HG03457 (cell line): ENCODE measurements at regions not wholly inside any gene's neighbourhood (a gene's known extent, or its start where the extent isn't known, plus 50 kb on each side); places are given as distances from the start of the nearest gene placed in this dataset.
"Not testable (repeated sequence)": the region's sequence is repeated elsewhere in the genome, so short reads cannot be mapped to it uniquely, and the experiment has no call there.

Source experiments
- ATAC-seq: cut with Tn5 transposase; IDR thresholded peaks from one replicate; pipeline ENCODE4 v1.9.1; 2021; ENCODE audit warnings: moderate number of reproducible peaks; ENCODE audit not compliant: unreplicated experiment

DNA sequence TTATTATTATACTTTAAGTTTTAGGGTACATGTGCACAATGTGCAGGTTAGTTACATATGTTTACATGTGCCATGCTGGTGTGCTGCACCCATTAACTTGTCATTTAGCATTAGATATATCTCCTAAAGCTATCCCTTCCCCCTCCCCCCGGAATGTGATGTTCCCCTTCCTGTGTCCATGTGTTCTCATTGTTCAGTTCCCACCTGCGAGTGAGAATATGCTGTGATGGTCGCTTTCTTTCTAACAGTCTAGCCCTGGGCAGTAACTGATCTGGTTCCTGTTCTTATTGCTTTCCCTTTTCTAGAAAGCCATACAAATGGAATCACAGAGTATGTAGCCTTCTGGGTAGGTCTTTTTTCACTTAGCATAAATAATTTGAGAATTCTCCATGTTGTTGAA is 311.1 kb upstream of the CNTNAP2 start:
- not testable (repeated sequence) for ATAC-seq

DNA sequence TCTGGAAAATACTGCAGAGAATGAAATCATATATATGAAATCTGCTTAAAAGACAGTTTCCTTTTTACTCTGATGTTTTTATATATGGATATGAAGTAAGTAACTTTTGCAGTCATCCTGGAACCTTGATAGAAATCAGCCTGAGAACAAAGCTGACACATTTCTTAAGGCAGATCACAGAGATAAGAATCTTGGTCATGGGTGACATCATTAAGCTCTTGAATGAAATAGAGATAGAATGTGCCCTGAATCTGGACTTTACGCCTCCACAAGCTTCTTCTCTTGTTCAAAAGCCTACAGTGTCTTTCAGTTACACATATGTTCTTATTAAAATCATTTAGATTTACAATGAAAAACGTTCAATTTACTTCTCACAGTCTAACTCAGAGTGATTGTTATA is 319.1 kb upstream of the CNTNAP2 start:
- ATAC-seq, result no peak

DNA sequence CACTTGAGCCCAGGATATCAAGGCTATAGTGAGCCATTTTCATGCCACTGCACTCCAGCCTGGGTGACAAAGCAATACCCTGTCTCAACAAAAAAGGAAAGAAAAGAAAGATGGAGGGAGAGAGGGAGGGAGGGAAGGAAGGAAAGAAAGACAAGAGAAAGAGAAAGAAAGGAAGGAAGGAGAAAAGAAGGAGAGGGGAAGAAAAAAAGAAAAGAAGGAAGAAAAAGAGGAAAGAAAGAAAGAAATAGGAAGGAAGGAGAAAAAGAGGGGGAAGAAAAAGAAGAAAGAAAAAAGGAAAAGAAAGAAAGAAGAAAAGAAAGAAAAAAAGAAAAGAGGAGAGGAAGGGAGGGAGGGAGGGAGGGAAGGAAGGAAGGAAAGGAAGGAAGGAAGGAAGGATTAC is 321.5 kb upstream of the CNTNAP2 start:
- no peak for ATAC-seq

DNA sequence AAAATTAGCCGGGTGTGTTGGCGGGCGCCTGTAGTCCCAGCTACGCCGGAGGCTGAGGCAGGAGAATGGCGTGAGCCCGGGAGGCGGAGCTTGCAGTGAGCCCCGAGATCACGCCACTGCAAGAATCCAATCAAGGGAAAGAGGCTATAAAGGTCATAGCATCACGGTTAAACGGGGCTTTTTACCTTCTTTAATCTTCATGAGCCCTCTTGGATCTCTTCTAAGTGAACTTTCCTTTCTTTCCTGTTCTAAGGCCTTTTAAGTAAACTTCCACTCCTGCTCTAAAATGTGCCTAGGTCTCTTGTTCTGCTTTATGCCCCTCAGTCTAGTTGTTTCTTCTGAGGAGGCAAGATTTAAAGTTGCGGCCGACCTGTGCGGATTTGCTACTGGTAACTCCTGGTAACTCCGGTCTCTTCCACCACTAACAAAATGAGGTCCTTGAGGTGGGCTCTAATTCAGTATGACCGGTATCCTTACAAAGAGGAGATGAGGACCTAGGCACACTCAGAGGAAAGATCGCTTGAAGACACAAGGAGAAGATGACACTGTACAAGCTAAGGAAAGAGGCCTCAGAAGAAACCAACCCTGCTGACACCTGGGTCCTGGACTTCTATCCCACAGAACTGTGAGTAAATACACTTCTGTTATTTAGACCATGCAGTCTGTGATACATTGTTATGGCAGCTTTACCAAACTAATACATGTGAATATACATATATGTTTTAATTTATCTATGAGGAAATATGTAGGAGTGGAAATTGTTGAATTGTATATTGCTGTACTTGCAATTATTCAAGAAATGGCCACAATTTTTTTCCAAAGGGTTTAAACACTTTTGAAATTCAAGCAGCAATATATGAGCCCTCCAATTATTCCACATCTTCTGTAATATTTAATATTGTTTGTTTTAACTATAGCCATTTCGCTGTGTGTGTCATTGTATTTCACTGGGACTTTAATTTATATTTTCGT is 331.5 kb upstream of the CNTNAP2 start:
- no peak for ATAC-seq

DNA sequence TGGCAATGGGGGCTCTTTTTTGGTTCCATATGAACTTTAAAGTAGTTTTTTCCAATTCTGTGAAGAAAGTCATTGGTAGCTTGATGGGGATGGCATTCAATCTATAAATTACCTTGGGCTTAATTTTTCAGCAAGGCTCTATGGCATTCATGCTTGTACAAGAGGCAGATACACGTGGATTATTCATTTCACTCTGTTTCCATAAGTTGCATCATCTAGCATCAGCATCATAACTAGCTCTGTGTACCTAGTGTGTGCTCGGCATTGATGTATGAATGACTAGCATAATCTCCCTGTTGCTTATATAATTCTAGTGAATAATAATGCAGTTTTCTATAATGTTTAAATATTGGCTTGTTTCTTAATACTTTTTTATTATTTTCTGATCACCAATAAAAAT is 335.2 kb upstream of the CNTNAP2 start:
- ATAC-seq, result not testable (repeated sequence)

DNA sequence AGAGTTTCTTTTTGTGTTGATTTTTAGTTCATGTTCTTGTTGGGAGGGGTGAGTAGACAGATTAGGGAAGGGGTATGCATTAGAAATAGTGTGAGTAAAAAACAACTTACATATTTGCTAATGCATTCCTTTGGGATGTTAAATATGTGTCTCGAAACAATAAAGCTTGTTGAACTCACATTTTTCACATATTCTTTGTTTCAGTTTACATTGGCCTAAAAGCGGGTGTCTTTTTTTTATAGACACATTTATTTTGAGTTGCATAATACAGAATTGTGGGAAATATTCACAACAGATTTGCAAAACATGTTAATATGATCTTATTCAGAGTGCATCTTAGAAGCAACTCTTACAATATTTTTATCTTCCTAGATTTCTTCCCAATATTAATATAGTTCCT is 337.5 kb upstream of the CNTNAP2 start:
- no peak for ATAC-seq

DNA sequence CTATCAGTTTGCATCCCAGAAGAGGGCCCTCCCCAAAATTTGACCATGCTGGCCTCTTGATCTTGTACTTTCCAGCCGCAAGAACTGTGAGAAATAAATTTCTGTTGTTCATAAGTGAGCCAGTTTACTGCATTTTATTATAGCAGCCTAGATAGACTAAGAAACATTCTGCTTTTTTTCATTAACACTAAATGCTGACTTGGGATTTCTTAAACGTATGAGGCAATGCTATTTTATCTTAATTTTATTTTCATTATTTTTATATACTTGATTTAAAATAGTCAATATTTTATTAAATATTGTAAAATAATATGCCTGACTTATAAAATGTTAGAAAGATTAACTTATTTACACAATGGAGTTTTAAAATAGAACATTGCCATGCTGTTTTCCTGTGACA is 341.8 kb upstream of the CNTNAP2 start:
- no peak for ATAC-seq

DNA sequence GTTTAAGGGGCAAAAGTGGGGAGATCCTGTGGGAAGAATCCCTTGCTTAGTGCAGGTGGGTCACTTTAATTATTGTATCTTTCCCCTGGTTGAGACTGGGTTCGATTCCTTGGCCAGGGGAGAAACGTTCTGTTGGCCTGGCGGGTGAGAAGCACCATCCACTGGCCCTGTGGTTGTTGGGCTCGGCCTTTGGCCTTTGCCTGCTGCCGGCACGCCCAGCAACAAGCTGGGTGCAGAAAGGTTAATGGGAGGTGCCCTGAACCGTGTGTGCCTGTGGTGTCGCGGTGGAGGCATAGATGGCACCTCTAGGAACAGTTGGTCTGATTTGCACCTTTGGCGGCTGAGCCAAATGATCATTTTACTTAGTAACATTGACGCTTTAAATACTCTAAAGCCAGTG is 363.6 kb upstream of the CNTNAP2 start:
- ATAC-seq, result no peak

DNA sequence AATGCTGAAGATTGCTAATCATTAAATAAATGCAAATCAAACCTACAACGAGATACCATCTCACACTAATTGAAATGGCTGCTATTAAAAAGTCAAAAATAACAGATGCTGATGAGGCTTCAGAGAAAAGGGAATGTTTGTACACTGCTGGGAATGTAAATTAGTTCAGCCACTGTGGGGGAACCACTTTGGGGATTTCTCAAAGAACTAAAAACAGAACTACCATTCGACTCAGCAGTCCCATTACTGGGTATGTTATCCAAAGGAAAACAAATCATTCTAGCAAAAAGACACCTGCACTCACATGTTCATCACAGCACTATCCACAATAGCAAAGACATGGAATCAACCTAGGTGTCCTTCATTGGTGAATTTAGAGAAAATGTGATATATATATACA is 379.0 kb upstream of the CNTNAP2 start:
- no peak for ATAC-seq

DNA sequence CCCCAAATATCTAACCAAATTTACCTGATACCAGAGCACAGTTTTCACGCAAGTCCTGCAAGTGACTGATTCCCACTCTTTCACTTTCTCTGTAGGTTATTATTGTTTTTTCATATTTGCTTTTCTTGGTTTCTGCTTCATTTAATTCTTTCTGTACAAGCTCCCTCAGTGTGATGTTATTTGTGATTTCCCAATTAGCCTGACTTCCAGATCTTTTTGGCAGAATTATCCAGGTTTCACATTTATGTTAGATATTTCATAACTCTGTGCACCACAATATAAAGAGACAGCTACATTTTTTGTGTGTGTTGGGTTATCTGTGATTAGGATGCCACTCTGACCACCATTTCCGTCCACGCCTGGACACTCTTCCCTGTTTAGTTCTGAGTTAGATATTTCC is 381.5 kb upstream of the CNTNAP2 start:
- ATAC-seq, result no peak

DNA sequence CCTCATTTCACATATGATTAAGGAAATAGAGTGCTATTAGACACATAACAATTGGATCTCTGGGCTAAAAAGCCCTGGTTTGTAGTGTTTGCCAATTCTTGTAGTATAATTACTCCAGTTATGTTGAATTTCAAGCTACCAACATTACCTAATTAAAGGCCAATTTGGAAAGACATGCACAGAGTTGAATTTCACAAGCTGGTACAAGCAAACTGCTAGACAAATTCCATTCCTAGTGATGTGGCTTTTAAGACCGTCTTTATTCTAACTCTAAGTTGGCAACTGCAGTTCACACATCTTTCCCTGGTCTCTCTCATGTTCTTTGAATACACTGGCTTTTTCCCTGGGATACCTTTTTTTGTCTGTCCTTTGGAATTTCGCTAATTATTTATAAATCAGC is 384.1 kb upstream of the CNTNAP2 start:
- ATAC-seq, result no peak

DNA sequence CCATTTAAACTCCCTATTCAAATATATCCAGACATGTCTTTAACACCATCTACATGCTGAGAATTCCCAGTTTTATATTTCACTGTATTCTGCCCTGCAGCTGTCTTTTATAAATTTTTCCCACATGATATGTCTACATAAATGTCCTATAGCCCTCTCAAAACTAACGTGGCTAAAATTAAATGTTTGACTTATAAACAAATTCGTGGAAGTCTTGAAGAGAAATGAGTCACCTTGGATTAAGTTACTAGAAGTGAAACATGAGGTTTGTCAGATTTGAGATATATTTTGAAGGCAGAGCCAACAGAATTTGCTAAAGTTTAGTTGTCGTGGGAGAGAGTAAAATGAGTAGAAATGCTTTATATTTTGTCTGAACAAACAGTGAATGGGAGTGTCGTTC is 386.9 kb upstream of the CNTNAP2 start:
- ATAC-seq, result no peak

DNA sequence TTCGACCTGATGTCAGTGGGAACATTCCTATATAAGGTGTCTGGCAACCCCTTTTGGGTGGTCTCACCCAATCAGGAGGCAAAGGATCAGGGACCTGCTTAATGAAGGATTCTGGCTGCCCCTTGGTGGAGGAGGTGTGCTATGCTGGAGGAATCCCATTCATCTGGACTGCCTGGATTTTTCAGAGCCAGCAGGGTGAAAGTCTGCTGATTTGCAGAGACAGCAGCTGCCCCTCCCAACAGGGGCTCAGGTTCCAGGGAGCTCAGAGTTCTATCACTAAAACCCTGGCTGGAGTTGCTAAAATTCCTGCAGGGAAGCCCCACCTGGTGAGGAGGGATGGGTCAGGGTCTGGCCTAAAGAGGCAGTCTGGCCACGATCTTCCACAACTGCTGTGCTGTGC is 398.5 kb upstream of the CNTNAP2 start:
- ATAC-seq, result no peak

DNA sequence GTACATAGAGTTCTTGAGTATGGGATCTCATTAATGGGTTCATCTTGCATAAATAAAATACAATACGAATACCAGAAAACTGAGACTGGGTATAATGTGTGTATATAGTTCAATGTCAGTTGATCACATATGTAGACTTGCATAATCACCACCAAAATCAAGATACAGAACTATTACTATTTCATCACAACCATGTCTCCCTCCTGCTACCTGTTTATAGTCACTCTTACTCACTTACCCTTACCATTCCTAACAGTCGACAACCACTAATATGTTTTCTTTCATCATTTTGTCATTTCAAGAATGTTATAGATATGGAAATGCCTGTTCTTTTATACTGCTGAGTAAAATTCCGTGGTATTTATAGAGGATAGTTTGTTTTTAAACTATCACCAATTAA is 416.1 kb upstream of the CNTNAP2 start:
- no peak for ATAC-seq

DNA sequence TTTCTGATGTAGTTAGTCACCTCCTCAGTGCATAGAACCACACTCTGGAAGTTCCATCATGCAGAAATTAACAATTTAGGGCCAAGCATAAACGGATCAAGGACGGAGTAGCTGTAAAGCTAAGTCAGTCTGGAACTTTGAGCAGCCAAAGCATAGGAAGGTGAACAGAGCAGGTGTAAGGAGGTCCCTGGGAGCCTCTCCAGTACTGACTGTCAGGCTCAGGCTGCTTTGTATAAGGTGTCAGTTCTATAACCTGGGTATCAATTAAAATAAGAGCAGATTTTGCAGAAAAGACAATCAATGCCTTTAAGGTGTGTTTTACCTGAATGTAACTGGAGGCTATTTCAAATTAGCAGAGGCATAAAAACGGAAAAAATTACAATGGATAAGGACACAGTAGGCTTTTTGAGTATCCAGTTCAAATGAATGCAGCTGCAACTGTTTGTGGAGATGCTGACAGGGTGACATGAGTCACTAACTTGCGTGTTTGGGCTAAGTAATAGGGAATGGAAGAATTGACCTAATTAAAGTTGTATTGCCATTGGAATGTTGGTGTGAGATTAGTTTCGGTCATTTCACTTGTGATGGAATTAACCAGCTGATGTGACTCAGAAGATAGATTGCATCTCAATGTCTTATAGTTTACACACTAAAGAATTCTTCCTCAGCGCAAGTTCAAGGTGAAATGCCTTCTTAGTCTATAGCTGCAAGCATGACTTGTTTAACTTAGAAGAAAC is 417.9 kb upstream of the CNTNAP2 start:
- no peak for ATAC-seq

DNA sequence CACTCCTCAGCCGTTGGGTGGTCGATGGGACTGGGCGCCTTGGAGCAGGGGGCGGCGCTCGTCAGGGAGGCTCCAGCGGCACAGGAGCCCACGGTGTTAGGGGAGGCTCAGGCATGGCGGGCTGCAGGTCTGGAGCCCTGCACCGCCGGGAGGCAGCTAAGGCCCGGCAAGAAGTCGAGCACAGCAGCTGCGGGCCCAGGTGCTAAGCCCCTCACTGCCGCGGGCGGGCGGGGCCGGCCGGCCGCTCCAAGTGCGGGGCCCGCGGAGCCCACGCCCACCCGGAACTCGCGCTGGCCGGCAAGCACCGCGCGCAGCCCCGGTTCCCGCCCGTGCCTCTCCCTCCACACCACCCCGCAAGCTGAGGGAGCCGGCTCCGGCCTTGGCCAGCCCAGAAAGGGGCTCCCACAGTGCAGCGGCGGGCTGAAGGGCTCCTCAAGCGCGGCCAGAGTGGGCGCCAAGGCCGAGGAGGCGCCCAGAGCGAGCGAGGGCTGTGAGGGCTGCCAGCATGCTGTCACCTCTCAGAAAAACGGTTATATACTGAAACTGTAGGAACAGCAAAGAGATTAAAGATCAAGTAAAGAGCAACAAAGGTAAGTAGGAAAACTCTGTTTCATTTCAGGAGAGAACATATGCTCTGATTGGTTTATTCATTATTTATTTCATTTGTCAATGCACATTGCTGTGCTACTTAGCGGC is 419.0 kb upstream of the CNTNAP2 start:
- ATAC-seq, result not testable (repeated sequence)

DNA sequence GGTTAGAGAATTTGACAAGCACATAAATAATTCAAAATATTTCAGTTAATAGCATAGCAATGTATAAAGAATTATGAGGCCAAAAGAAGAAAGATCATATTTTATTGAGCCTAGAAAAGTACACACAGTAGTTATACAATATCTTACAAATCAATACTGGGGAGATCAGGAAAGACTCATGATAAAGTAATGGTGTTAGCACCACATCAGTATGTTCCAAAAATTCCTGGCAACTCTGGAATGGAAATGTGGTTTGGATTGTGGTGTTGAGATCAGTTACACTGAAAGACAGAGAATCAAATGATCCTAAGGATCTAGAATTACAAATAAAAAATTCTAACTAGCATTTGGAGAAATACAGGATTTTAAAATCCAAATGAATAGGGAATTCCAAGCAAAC is 420.5 kb upstream of the CNTNAP2 start:
- ATAC-seq, result no peak

DNA sequence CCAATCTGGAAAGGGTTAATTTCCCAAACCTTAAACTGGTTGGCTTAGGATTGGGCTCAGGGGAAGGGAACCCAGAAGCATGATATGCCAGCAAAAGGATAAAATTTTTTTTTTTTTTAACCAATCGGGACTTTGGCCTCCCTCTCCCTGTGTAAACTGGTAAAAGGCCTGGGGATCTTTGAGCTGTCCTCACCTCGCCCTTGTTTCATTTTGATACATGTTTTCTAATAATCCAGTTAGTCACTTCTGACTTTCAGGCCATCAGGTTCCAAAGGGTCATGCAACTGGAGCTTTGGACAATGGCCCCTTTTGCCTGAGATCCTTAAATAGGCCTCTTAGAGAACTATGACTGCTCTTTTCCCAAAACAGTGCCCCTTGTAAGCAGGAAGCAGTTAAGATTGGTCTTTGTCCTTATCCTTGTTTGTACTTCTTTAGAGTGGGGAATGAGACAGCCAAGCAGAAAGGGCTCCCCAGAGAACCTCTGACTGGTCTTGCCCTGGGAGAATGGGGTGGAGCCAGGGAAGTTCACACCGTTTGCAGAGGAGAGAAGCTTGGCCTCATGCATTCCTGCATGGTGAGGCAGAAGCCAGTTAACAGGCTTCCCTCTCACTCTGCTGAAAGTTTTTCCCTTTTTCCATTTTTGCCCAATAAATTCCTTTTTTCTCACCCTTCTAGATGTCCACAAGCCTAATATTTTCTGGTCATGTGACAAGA is 424.2 kb upstream of the CNTNAP2 start:
- ATAC-seq, result no peak

DNA sequence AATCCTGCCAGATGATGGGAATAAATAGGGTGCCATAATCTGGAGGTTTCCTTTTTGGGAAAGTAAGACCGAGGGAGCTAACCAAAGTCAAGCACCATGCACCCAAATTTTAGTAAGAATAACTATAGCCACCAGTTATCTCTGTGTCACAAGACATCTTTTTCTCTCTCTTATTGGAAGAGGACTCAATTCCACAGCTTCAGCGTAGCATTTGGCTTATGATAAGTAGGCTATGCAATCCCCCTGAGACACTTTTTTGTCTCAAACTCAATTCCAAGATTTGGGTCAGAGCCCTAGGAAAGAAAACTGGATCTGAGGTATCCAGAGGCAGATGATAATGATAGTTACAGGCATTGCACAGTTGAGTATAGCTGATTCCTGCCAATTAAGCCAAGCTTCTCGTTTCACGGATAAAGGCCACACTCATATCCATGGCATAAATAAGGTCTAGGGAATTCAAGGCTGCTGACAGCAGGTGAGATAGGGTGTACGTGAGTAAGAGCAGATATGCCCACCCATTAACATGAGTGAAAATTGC is 425.2 kb upstream of the CNTNAP2 start:
- ATAC-seq, result no peak

DNA sequence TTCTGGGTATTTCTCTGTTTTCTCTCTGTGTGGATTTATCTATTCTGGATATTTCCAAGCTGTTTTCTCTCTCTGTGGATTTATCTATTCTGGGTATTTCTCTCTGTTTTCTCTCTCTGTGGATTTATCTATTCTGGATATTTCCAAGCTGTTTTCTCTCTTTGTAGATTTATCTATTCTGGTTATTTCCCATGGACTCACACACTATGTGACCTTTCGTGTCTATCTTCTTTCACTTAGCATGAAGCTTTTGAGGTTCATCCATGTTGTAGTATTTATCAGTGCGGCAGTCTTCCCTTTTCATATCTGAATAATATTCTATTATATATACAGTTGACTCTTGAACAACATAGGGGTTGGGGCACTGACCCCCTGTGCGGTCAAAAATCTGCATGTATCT is 435.0 kb upstream of the CNTNAP2 start:
- no peak for ATAC-seq

DNA sequence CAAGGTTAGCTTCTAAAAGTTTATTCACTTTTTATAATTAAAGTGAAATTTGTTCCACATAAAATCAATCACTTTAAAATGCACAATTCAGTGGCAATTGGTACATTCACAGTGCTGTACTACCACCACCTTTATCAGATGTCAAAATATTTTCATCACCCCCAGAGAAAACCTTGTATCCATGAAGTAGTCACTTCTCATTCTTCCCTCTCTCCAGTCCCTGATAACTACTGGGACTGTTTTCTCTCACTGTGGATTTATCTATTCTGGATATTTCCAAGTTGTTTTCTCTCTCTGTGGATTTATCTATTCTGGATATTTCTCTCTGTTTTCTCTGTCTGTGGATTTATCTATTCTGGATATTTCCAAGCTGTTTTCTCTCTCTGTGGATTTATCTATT is 435.4 kb upstream of the CNTNAP2 start:
- no peak for ATAC-seq
